ENCODE measurements at regions not wholly inside any gene's neighbourhood (a gene's known extent, or its start where the extent isn't known, plus 50 kb on each side); places are given as distances from the start of the nearest gene placed in this dataset.

- Histone ChIP-seq H3K27me3 (ENCODE audit: control insufficient read depth, insufficient read depth, low read length) (no peaks in the 10 kb centered on the region), H3K9me3 (ENCODE audit: control insufficient read depth, insufficient read depth, low read length) (no peaks in the 10 kb centered on the region), H3K27ac (ENCODE audit: low read depth, low read length) (no peak overlapping the region), H3K4me3 (ENCODE audit: low read depth, low read length) (no peak overlapping the region)
- ChIA-PET POLR2A (no interaction called here), CTCF (no interaction called here)
- no peak for TF ChIP-seq CTCF (IDR thresholded peaks at IDR 0.05; ENCODE audit: low read depth, low read length)
- no peak for DNase-seq (ENCODE audit: low read depth, low spot score)
Observed at GRCh38 chr16:47958726-47959125, 197.1 kb downstream of the ABCC12 start.

GRCh38 chr16:47956916-47957315 lies 198.9 kb downstream of the ABCC12 start:
- ChIA-PET POLR2A (no interaction called here), CTCF (no interaction called here)
- Histone ChIP-seq H3K27ac (ENCODE audit: low read depth, low read length) (no peak overlapping the region), H3K4me3 (ENCODE audit: low read depth, low read length) (no peak overlapping the region), H3K27me3 (ENCODE audit: control insufficient read depth, insufficient read depth, low read length) (no peaks in the 10 kb centered on the region), H3K9me3 (ENCODE audit: control insufficient read depth, insufficient read depth, low read length) (no peaks in the 10 kb centered on the region)
- no peak for DNase-seq (ENCODE audit: low read depth, low spot score)
- TF ChIP-seq CTCF (IDR thresholded peaks at IDR 0.05; ENCODE audit: low read depth, low read length), result no peak

DNA sequence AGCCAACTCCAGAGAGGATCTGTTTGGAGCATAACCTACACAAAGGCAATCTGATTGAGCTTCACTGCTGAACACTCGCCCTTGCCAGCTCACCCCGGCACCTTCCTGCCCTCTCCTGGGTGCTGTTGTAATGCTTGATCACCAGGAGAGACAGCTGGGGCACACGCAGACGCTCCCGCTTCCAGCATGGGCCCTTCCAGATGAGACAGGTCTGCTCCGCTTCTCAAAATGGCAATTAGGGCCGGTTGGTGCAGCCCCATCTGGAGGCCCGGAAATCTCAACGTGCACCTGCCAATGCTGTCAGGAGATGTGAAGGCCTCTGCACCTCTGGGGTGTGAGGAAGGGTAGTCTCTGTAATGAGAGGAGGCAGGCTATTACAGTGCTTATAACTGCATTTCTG lies 206.1 kb downstream of the ABCC12 start:
- H3K4me3 ChIP-seq (ENCODE audit: low read depth, low read length), result no peak overlapping the region
- no peak overlapping the region for H3K27ac ChIP-seq (ENCODE audit: low read depth, low read length)
- POLR2A ChIA-PET, result no interaction called here
- H3K27me3 ChIP-seq (ENCODE audit: control insufficient read depth, insufficient read depth, low read length), result peaks cover 5% of the 10 kb centered on the region
- TF ChIP-seq CTCF (IDR thresholded peaks at IDR 0.05; ENCODE audit: low read depth, low read length), result no peak
- H3K9me3 ChIP-seq (ENCODE audit: control insufficient read depth, insufficient read depth, low read length), result no peaks in the 10 kb centered on the region; the same call in 1 of the 2 replicates
- CTCF ChIA-PET, result no interaction called here
- no peak for DNase-seq (ENCODE audit: low read depth, low spot score)

- POLR2A ChIA-PET, result no interaction called here
- H3K4me3 ChIP-seq (ENCODE audit: low read depth, low read length), result no peak overlapping the region
- no peak for DNase-seq (ENCODE audit: low read depth, low spot score)
- no peak overlapping the region for H3K27ac ChIP-seq (ENCODE audit: low read depth, low read length)
- no peaks in the 10 kb centered on the region; the same call in 1 of the 2 replicates for H3K9me3 ChIP-seq (ENCODE audit: control insufficient read depth, insufficient read depth, low read length)
- peaks cover 7% of the 10 kb centered on the region for H3K27me3 ChIP-seq (ENCODE audit: control insufficient read depth, insufficient read depth, low read length)
- CTCF ChIA-PET, result no interaction called here
- no peak for TF ChIP-seq CTCF (IDR thresholded peaks at IDR 0.05; ENCODE audit: low read depth, low read length)
Observed at GRCh38 chr16:47949276-47949675, 206.5 kb downstream of the ABCC12 start.

GRCh38 chr16:47947723-47948122 lies 208.1 kb downstream of the ABCC12 start:
- H3K4me3 ChIP-seq (ENCODE audit: low read depth, low read length), result no peak overlapping the region
- peaks cover 11% of the 10 kb centered on the region for H3K27me3 ChIP-seq (ENCODE audit: control insufficient read depth, insufficient read depth, low read length)
- no peaks in the 10 kb centered on the region; the same call in 1 of the 2 replicates for H3K9me3 ChIP-seq (ENCODE audit: control insufficient read depth, insufficient read depth, low read length)
- H3K27ac ChIP-seq (ENCODE audit: low read depth, low read length), result no peak overlapping the region
- no peak for DNase-seq (ENCODE audit: low read depth, low spot score)
- ChIA-PET CTCF (no interaction called here), POLR2A (no interaction called here)
- TF ChIP-seq CTCF (IDR thresholded peaks at IDR 0.05; ENCODE audit: low read depth, low read length), result no peak
